GM21717 (cell line): ENCODE measurements at regions not wholly inside any gene's neighbourhood (a gene's known extent, or its start where the extent isn't known, plus 50 kb on each side); places are given as distances from the start of the nearest gene placed in this dataset.

Experiments used
- ATAC-seq: cut with Tn5 transposase; IDR thresholded peaks from one replicate; pipeline ENCODE4 v1.9.1; 2021; ENCODE audit warnings: mild to moderate bottlenecking, moderate library complexity; ENCODE audit not compliant: unreplicated experiment

GRCh38 chr9:7258688-7259396, 501.1 kb downstream of the KDM4C start:
- no peak for ATAC-seq

- ATAC-seq, result no peak
These were observed 489.2 kb downstream of the KDM4C start for GRCh38 chr9:7246917-7247522.

GRCh38 chr9:7245976-7246580, 488.3 kb downstream of the KDM4C start:
- no peak for ATAC-seq

- no peak for ATAC-seq
These were observed 486.1 kb downstream of the KDM4C start for GRCh38 chr9:7243838-7244237.

- no peak for ATAC-seq
These were observed 484.4 kb downstream of the KDM4C start for GRCh38 chr9:7242126-7242525.

GRCh38 chr9:7241694-7242093, 483.9 kb downstream of the KDM4C start:
- ATAC-seq, result no peak

GRCh38 chr9:7240569-7241311, 483.0 kb downstream of the KDM4C start:
- no peak for ATAC-seq

GRCh38 chr9:7239708-7240107, 481.9 kb downstream of the KDM4C start:
- no peak for ATAC-seq

GRCh38 chr9:7238247-7238637, 480.5 kb downstream of the KDM4C start:
- ATAC-seq, result no peak

- no peak for ATAC-seq
These were observed 479.9 kb downstream of the KDM4C start for GRCh38 chr9:7237473-7238246.

GRCh38 chr9:7236186-7236585, 478.4 kb downstream of the KDM4C start:
- ATAC-seq, result no peak

GRCh38 chr9:7234144-7234543, 476.4 kb downstream of the KDM4C start:
- peak; percentile 70 for ATAC-seq

- ATAC-seq, result no peak
These were observed 471.8 kb downstream of the KDM4C start for GRCh38 chr9:7229571-7229970.

GRCh38 chr9:7228726-7229125, 471.0 kb downstream of the KDM4C start:
- ATAC-seq, result no peak

- ATAC-seq, result no peak
These were observed 470.2 kb downstream of the KDM4C start for GRCh38 chr9:7227951-7228350.

- ATAC-seq, result no peak
These were observed 468.4 kb downstream of the KDM4C start for GRCh38 chr9:7226007-7226640.
